ENCODE measurements at regions not wholly inside any gene's neighbourhood (a gene's known extent, or its start where the extent isn't known, plus 50 kb on each side); places are given as distances from the start of the nearest gene placed in this dataset.
"Not testable (repeated sequence)": the region's sequence is repeated elsewhere in the genome, so short reads cannot be mapped to it uniquely, and the experiment has no call there.

DNA sequence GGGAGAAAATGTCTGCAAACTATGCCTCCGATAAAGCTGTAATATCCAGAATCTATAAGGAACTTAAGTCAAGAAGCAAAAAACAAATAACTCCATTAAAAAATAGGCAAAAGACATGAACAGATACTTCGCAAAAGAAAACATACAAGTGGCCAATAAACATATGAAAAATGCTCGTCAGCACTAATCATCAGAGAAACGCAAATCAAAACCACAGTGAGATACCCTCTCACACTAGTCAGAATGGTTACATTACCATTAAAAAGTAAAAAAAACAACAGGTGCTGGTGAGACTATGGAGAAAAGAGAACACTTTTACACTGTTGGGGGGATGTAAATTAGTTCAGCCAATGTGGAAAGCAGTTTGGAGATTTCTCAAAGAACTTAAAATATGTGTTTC is 498.5 kb upstream of the GRM7 start:
- no peak for DNase-seq

DNA sequence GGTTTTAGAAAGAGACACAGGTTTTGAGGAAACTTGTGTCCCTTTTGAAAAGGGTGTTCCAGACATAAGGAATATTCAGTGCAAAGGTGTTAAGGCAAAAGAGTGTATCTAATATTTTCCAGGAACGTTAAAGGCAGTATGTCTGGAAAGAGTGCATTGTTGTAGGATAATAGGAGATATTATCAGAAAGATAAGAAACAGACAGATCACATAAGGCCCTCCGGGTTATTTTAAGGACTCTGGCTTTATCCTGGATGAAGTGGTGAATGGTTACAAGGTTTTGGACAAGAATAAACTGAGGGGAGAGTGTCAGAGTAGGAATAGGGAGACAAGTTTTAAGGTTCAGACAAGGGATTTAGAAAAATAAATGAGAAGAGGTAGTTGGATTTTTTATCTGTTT is 493.7 kb upstream of the GRM7 start:
- DNase-seq, result no peak

DNA sequence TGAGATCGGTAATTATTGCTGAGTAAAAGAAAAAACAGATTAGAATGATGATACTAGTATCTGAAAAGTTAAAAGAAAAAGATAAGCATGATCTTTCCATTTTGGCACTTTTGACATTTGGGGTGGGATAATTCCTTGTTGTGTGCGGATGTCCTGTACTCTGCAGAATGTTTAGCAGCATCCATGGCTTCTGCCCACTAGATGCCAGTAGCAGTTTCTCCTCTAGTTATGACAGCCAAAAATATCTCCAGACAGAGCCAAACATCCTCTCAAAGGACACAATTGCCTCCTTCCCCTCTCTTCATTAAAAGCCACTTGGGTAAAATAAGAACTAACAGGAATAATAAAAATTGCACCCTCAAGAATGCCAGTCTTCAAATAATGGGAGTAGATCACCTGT is 468.8 kb upstream of the GRM7 start:
- no peak for DNase-seq

DNA sequence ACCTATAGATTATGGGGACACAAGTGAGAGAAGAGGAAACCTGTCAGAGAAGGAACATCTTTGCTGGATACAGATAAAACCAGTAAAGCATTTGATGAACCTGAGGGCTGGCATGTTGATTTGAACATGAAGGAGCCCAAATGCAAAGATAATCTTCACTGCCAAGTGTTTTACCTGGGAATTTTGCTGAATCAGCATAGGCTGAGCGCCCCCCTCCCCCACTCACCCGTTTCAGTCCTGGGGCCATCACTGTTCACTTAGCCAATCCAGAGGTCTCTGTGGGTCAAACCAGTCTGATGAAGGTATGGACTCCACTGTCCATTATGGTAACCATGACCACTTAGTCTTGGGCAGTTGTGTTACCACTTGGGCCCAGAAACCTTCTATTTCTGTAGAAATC is 466.0 kb upstream of the GRM7 start:
- DNase-seq, result no peak

- no peak for DNase-seq
Observed at GRCh38 chr3:6396631-6397030, 464.3 kb upstream of the GRM7 start.

- DNase-seq, result not testable (repeated sequence)
Observed at GRCh38 chr3:6402666-6403065, 458.2 kb upstream of the GRM7 start.

DNA sequence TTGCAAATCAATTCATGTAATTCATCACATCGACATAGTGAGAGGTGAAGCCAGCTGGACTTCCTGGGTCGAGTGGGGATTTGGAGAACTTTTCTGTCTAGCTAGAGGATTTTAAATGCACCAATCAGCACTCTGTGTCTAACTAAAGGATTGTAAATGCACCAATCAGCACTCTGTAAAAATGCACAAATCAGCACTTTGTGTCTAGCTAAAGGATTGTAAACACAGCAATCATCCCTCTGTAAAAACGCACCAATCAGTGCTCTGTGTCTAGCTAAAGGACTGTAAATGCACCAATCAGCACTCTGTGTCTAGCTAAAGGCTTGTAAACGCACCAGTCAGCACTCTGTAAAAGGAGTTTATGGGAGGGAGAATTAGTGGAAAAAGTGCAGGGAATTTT is 454.0 kb upstream of the GRM7 start:
- DNase-seq, result not testable (repeated sequence)

DNA sequence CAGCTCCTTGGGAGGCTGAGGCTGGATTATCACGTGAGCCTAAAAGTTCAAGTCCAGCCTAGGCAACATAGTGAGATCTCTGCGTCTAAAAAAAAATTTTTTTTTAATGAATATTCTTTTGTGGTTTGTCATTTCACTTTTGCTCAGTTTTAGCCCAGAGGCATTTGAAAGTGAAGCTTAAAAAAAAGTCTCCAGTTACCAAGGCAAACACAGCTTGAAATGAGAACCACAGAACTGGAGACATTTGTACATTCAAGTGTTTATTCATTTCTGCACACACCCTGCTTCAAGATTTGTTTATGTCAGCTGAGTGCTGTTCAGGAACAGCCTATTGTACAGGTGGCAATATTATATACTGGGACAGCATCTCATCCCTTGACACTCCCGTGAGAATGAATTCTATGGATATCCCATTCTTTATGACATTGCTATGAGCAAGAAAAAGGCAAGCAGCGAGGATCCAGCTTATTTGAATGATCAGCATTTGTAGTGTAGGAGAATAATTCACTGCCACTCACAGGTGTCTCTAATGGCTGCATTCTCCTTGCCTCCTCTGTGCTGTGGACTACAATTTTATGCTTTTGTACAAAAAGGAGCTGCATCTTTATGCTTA is 444.8 kb upstream of the GRM7 start:
- DNase-seq, result no peak

- no peak for DNase-seq
Observed at GRCh38 chr3:6417174-6417573, 443.7 kb upstream of the GRM7 start.

DNA sequence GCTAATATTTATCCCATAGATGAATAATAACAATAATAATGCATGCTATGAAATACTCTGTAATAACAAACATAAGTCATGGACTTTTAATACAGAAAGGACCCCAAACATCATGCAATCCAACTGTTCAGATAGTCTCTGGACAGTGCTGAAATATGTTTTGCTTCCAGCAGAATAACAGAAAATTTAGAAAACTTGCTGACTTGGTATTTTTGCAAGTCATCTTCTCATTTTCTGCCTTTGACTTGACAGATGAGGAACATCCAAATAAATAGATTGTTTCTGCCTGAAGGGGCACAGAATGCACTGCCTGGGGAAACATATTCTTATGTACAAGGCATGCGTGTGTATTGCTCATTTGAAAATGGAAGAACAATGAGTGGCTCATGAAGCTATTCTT is 442.4 kb upstream of the GRM7 start:
- DNase-seq, result no peak

DNA sequence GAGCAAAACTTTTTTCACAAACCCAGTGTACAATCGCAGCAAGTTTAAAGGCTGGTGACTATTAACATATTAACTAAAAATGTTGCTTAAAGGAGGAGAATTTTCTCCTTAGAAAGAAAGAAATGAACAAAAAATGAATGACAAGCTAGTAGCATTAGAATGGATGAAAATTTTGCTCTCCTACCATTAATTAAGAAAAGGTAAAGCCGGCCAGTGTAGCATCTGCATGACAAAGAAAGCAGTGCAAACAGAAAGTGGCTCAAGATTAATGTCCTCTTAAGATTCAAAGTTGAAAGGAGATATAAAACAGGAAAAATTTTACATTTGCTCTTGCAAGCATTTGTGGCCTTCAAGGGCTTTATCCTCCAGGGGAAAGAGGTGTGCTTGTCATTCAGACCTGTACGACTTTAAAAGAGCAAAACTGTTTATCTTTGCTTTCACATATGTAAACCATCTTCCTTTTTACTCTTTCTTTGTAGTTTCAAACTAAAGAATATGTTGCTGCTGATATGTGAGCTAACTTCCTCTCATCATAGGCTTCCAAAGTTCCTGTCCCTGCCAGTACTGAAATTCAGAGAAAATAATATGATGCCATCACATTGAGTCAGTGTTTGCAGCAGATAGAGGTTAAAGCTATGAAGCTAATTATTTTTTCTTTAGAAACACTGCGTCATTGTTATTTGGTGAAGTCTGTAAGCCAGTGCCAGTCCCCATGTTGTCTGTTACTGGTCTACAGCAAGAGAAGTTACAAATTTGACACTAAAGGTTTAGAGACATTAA is 439.1 kb upstream of the GRM7 start:
- no peak for DNase-seq

DNA sequence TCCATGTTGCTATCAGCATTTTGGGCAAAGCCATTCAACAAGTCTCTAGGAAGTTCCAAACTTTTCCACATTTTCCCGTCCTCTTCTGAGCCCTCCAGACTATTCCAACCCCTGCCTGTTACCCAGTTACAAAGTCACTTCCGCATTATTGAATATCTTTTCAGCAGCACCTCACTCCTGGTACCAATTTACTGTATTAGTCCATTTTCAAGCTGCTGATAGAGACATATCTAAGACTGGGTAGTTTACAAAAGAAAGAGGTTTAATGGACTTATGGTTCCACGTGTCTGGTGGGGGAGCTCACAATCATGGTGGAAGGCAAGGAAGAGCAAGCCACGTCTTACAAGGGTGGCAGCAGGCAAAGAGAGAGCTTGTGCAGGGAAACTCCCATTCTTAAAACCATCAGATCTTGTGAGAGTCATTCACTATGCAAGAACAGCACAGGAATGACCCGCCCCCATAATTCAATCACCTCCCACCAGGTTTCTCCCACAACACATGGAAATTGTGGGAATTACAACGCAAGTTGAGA is 435.6 kb upstream of the GRM7 start:
- DNase-seq, result no peak

DNA sequence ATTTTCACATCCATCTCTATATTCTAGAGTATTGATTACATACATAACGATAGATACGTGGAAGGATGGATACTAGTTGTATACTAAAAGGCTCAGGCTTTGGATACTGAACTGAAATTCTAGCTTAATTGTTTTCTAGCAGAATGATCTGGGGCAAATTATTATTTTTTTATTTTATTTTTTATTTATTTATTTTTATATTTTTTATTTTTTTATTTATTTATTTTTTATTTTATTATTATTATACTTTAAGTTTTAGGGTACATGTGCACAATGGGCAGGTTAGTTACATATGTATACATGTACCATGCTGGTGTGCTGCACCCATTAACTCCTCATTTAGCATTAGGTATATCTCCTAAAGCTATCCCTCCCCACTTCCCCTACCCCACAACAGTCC is 432.6 kb upstream of the GRM7 start:
- DNase-seq, result not testable (repeated sequence)

GRCh38 chr3:6435951-6436350 is 425.0 kb upstream of the GRM7 start:
- DNase-seq, result no peak

- no peak for DNase-seq
Observed at GRCh38 chr3:6437631-6438030, 423.3 kb upstream of the GRM7 start.

- no peak for DNase-seq
Observed at GRCh38 chr3:6438031-6438430, 422.9 kb upstream of the GRM7 start.

DNA sequence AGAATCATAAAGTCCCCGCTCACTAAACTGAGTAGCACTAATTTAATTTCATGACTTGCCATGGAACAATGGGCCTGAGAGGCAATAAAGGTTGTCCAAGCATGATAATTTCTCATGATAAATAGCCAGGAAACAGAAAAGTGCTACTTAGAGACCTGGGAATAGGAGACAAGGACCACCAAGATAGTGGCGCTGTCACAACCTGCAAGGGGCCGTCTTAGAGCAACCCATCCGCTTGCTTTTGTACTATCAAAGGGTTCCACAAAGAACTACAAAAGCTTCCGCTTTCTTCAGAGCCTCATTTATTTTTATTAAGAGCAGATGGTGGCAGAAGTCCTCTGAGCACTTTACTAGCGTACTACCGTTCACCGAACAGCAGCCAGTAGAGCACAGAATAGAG is 421.7 kb upstream of the GRM7 start:
- DNase-seq, result no peak

GRCh38 chr3:6439824-6440223 is 421.1 kb upstream of the GRM7 start:
- no peak for DNase-seq

GRCh38 chr3:6444888-6445658 is 415.8 kb upstream of the GRM7 start:
- DNase-seq, result no peak

GRCh38 chr3:6447166-6447801 is 413.6 kb upstream of the GRM7 start:
- DNase-seq, result no peak

- DNase-seq, result no peak
Observed at GRCh38 chr3:6448011-6448410, 412.9 kb upstream of the GRM7 start.

DNA sequence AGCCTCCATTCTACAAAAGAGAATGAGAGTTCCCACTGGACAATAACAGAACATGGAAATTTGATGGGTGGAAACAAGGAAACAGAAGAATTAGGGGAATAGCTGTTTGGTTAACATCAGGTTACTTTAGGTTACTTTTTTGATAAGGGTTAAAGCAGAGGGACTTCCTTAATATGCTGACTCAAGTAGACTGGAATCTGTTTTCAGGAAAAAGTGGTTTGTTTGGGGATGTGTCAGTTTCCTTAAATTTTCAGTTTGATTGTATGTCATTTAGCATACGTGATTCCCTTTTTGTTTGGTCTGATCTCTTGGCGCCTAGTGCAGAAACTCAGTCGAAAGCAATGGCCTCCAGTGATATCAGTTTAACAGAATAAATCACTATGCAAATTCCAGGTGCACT is 411.8 kb upstream of the GRM7 start:
- DNase-seq, result no peak

DNA sequence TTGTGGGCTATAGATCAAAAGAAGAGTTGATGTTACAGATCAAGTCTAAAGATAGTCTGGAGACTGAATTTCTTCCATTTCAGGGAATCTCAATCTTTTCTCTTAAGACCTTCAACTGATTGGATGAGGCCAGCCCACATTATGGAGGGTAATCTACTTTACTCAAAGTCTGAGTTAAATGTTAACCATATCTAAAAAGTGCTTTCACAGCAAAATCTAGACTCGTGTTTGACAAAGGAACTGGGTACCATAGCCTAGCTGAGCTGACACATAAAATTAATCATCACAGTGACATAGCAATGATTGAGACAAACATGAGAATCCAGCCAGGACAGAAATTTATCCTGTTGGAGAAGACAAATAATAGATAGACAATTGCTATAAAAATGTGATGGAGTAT is 407.9 kb upstream of the GRM7 start:
- DNase-seq, result no peak
